HCT116 (cell line): ENCODE measurements at regions not wholly inside any gene's neighbourhood (a gene's known extent, or its start where the extent isn't known, plus 50 kb on each side); places are given as distances from the start of the nearest gene placed in this dataset.

Source experiments
- ATAC-seq: fragments of 200-7000 bp; cut with Tn5 transposase; 2 replicates; pipeline ENCODE4 v1.9.1; 2020; ENCODE audit warnings: mild to moderate bottlenecking, moderate library complexity
- BruUV-seq: library from RNA; stranded (reverse); fragments of 400-500 nt; replicated peaks from 2 replicates; lab custom pipeline; 2021; lab: Mats Ljungman, UMichigan
- CTCF ChIA-PET: fragments of 300-600 bp; sonication (Branson Sonifier 250); formaldehyde crosslinking; loops from one replicate; lab custom pipeline; 2021; ENCODE audit warnings: antibody characterized with exemption; lab: Charles Lee
- POLR2A ChIA-PET: fragments of 300-600, 350-600 bp; sonication (Branson Sonifier 250); formaldehyde crosslinking; loops from one replicate; lab custom pipeline; 2021; ENCODE audit warnings: antibody characterized with exemption; lab: Charles Lee
- RAD21 ChIA-PET, 2 experiments: fragments of 300-600 bp; sonication (Branson Sonifier 250); formaldehyde crosslinking; loops; one replicate each; lab custom pipeline; 2023; ENCODE audit warnings: low total read pairs in 2 of 2; ENCODE audit not compliant: uncharacterized antibody in 2 of 2, unreplicated experiment in 2 of 2, low non-redundant PET in 1 of 2; lab: Charles Lee
- DNase-seq: peaks from one replicate; pipeline ENCODE4 v3.0.0-alpha.2; 2010; ENCODE audit warnings: low read depth, low spot score
- H2AFZ ChIP-seq: fragments of 200-600 bp; shearing (Covaris generic), sonication (generic); 2 replicates; pipeline ENCODE4 v1.6.1; 2017; ENCODE audit warnings: low read depth, mixed run types, mixed read lengths, antibody characterized with exemption, low read length; ENCODE audit not compliant: poor library complexity, severe bottlenecking
- H3K27ac ChIP-seq: 2 replicates; pipeline ENCODE4 v1.5.1; 2012; ENCODE audit warnings: low read depth, low read length
- H3K27me3 ChIP-seq: fragments of 200-600 bp; sonication (generic); 2 replicates; pipeline ENCODE4 v1.6.1; 2016; ENCODE audit warnings: mixed run types, low read length, mixed read lengths; ENCODE audit not compliant: insufficient read depth
- H3K36me3 ChIP-seq, 2 experiments: fragments of 200-500 bp in 1 of 2; fragments of 200-600 bp in 1 of 2; sonication (Bioruptor generic) in 1 of 2; sonication (generic) in 1 of 2; 2 replicates each; pipeline versions ENCODE4 v1.5.1 to v1.6.1; 2014 to 2016; ENCODE audit warnings: low read length in 2 of 2, inconsistent platforms in 1 of 2, mixed read lengths in 1 of 2, mixed run types in 1 of 2; ENCODE audit not compliant: insufficient read depth in 2 of 2, control insufficient read depth in 1 of 2
- H3K4me1 ChIP-seq, 2 experiments: fragments of 200-600 bp in 1 of 2; sonication (generic) in 1 of 2; 2 replicates each; pipeline versions ENCODE4 v1.5.1 to v1.6.1; 2012 to 2017; ENCODE audit warnings: low read length in 2 of 2, inconsistent platforms in 1 of 2, mild to moderate bottlenecking in 1 of 2, mixed read lengths in 1 of 2, mixed run types in 1 of 2, moderate library complexity in 1 of 2; ENCODE audit not compliant: insufficient read depth in 2 of 2, control insufficient read depth in 1 of 2
- H3K4me2 ChIP-seq: fragments of 200-600 bp; sonication (generic); 2 replicates; pipeline ENCODE4 v1.6.1; 2017; ENCODE audit warnings: mixed run types, low read length, mixed read lengths
- H3K4me3 ChIP-seq, 2 experiments: fragments of 200-600 bp in 1 of 2; sonication (generic) in 1 of 2; replicated peaks in 1 of 2; 2 replicates each; pipeline ENCODE4 v1.5.1; 2011 to 2016; ENCODE audit warnings: low read length in 2 of 2, control low read depth in 1 of 2, low read depth in 1 of 2, mild to moderate bottlenecking in 1 of 2, mixed read lengths in 1 of 2, mixed run types in 1 of 2
- H3K79me2 ChIP-seq: fragments of 200-600 bp; sonication (generic); 2 replicates; pipeline ENCODE4 v1.6.1; 2017; ENCODE audit warnings: mild to moderate bottlenecking, mixed run types, low read length, moderate library complexity, mixed read lengths; ENCODE audit not compliant: insufficient read depth
- H3K9ac ChIP-seq: fragments of 200-600 bp; sonication (generic); 2 replicates; pipeline ENCODE4 v1.6.1; 2016; ENCODE audit warnings: low read length, mixed read lengths
- H3K9me2 ChIP-seq: fragments of 200-600 bp; sonication (generic), shearing (Covaris generic); 2 replicates; pipeline ENCODE4 v1.6.1; 2017; ENCODE audit warnings: mixed run types, mild to moderate bottlenecking, moderate library complexity; ENCODE audit not compliant: insufficient read depth
- H3K9me3 ChIP-seq, 2 experiments: fragments of 200-500 bp in 1 of 2; fragments of 200-600 bp in 1 of 2; sonication (Bioruptor generic) in 1 of 2; sonication (generic) in 1 of 2; 2 replicates each; pipeline ENCODE4 v1.6.1; 2014 to 2017; ENCODE audit warnings: low read length in 2 of 2, mixed read lengths in 2 of 2, inconsistent platforms in 1 of 2, low read depth in 1 of 2, mild to moderate bottlenecking in 1 of 2, mixed run types in 1 of 2, moderate library complexity in 1 of 2; ENCODE audit not compliant: control insufficient read depth in 1 of 2, insufficient read depth in 1 of 2
- H4K20me1 ChIP-seq: fragments of 200-600 bp; sonication (generic), shearing (Covaris generic); 2 replicates; pipeline ENCODE4 v1.6.1; 2017; ENCODE audit warnings: mixed run types, mild to moderate bottlenecking, moderate library complexity; ENCODE audit not compliant: insufficient read depth
- CBX3 ChIP-seq: IDR thresholded peaks from 2 replicates; pipeline ENCODE4 v1.6.1; 2012; ENCODE audit warnings: low read depth
- CEBPB ChIP-seq: IDR thresholded peaks from 2 replicates; pipeline ENCODE4 v1.6.1; 2012; ENCODE audit warnings: low read depth
- EZH2 ChIP-seq: fragments of 200-600 bp; sonication (generic); IDR thresholded peaks from 2 replicates; pipeline ENCODE4 v1.6.1; 2017; ENCODE audit warnings: antibody characterized with exemption, mixed run types
- FOSL1 ChIP-seq: IDR thresholded peaks from 2 replicates; pipeline ENCODE4 v1.6.1; 2012; ENCODE audit warnings: low read depth
- POLR2A ChIP-seq: IDR thresholded peaks from 2 replicates; pipeline ENCODE4 v1.7.0; 2011; ENCODE audit warnings: borderline replicate concordance; ENCODE audit not compliant: insufficient read depth, insufficient read length; ENCODE audit errors: extremely low read depth
- POLR2AphosphoS5 ChIP-seq: IDR thresholded peaks from 2 replicates; pipeline ENCODE4 v1.6.1; 2011; ENCODE audit warnings: mild to moderate bottlenecking, low read depth, low read length, moderate library complexity
- RAD21 ChIP-seq: IDR thresholded peaks from 2 replicates; pipeline ENCODE4 v1.6.1; 2012; ENCODE audit warnings: low read depth, mild to moderate bottlenecking
- SIN3A ChIP-seq: IDR thresholded peaks from 2 replicates; pipeline ENCODE4 v1.6.1; 2012; ENCODE audit warnings: low read depth
- SP1 ChIP-seq: IDR thresholded peaks from 2 replicates; pipeline ENCODE4 v1.6.1; 2012; ENCODE audit warnings: low read depth
- YY1 ChIP-seq: IDR thresholded peaks from 2 replicates; pipeline ENCODE4 v1.6.1; 2011; ENCODE audit warnings: low read length, low read depth, moderate library complexity, mild to moderate bottlenecking; ENCODE audit not compliant: insufficient replicate concordance; ENCODE audit errors: extremely low read depth
- ZFX ChIP-seq: fragments of 450-650 bp; IDR thresholded peaks from 2 replicates; pipeline ENCODE4 v1.6.1; 2017
- ZNF274 ChIP-seq: fragments of 200-500 bp; sonication (Bioruptor generic); IDR thresholded peaks from 2 replicates; pipeline ENCODE4 v1.6.1; 2014; ENCODE audit warnings: mild to moderate bottlenecking, low read depth, low read length, inconsistent platforms
- intact Hi-C: fragments of 100-400 bp; cut with micrococcal nuclease; formaldehyde crosslinking; loops from 2 replicates; pipeline ENCODE4 v1.10.0; 2022
- TF ChIP-seq, protein P1 (sequence below), 3 experiments: fragments of 200-600 bp in 1 of 3; sonication (generic) in 1 of 3; IDR thresholded peaks in 2 of 3; conservative IDR thresholded peaks in 1 of 3; 2 replicates each; pipeline ENCODE4 v1.5.1; 2012 to 2017; ENCODE audit warnings: low read depth in 2 of 3, low read length in 2 of 3, antibody characterized with exemption in 1 of 3, borderline replicate concordance in 1 of 3, control low read depth in 1 of 3, mild to moderate bottlenecking in 1 of 3, mixed read lengths in 1 of 3, mixed run types in 1 of 3, moderate library complexity in 1 of 3; ENCODE audit not compliant: insufficient read depth in 1 of 3
- TF ChIP-seq, protein P2 (sequence below): IDR thresholded peaks from 2 replicates; pipeline ENCODE4 v1.6.1; 2011; ENCODE audit warnings: mild to moderate bottlenecking, low read length, moderate library complexity; ENCODE audit not compliant: insufficient replicate concordance; ENCODE audit errors: extremely low read depth
- TF ChIP-seq, protein P3 (sequence below): IDR thresholded peaks from 2 replicates; pipeline ENCODE4 v1.6.1; 2012; ENCODE audit warnings: low read depth

DNA sequence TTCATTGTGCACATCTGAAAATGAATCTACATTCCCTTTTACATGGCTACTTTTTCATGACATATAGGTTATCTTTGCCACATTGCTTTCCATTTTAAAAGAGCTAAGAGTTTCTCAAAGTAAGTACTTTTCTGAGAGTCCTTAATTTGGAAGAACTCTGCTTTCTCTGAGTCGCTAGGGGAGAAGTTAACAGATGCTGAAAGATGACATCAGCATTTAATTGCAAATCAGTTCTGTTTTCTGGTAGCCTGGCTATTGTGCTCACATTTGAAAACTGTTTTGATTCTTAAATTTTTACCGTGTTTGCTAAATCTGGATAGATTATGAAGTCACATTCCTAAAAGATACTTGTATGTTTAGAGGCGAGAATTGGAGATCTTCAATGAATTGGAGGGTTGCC lies 107.7 kb upstream of the C1QTNF9B start:
- Histone ChIP-seq H3K9ac (no peak overlapping the region), H3K36me3 (no peaks in the 10 kb centered on the region), H3K9me2 (no peaks in the 10 kb centered on the region), H4K20me1 (no peaks in the 10 kb centered on the region)
- TF ChIP-seq RAD21 (no peak), CEBPB (no peak), SIN3A (no peak), SP1 (no peak), YY1 (no peak), EZH2 (no peak), ZNF274 (no peak), ZFX (no peak), FOSL1 (no peak), CBX3 (no peak), POLR2A (no peak), POLR2AphosphoS5 (no peak)
- TF ChIP-seq, protein P1, sequence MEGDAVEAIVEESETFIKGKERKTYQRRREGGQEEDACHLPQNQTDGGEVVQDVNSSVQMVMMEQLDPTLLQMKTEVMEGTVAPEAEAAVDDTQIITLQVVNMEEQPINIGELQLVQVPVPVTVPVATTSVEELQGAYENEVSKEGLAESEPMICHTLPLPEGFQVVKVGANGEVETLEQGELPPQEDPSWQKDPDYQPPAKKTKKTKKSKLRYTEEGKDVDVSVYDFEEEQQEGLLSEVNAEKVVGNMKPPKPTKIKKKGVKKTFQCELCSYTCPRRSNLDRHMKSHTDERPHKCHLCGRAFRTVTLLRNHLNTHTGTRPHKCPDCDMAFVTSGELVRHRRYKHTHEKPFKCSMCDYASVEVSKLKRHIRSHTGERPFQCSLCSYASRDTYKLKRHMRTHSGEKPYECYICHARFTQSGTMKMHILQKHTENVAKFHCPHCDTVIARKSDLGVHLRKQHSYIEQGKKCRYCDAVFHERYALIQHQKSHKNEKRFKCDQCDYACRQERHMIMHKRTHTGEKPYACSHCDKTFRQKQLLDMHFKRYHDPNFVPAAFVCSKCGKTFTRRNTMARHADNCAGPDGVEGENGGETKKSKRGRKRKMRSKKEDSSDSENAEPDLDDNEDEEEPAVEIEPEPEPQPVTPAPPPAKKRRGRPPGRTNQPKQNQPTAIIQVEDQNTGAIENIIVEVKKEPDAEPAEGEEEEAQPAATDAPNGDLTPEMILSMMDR (IDR thresholded peaks at IDR 0.05 in 2 of 3, conservative IDR thresholded peaks at IDR 0.05 in 1 of 3; ENCODE audit: borderline replicate concordance in 1 of 3, insufficient read depth in 1 of 3, low read depth in 2 of 3, low read length in 2 of 3) = no peak
- TF ChIP-seq, protein P2, sequence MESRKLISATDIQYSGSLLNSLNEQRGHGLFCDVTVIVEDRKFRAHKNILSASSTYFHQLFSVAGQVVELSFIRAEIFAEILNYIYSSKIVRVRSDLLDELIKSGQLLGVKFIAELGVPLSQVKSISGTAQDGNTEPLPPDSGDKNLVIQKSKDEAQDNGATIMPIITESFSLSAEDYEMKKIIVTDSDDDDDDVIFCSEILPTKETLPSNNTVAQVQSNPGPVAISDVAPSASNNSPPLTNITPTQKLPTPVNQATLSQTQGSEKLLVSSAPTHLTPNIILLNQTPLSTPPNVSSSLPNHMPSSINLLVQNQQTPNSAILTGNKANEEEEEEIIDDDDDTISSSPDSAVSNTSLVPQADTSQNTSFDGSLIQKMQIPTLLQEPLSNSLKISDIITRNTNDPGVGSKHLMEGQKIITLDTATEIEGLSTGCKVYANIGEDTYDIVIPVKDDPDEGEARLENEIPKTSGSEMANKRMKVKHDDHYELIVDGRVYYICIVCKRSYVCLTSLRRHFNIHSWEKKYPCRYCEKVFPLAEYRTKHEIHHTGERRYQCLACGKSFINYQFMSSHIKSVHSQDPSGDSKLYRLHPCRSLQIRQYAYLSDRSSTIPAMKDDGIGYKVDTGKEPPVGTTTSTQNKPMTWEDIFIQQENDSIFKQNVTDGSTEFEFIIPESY = no peak
- TF ChIP-seq, protein P3, sequence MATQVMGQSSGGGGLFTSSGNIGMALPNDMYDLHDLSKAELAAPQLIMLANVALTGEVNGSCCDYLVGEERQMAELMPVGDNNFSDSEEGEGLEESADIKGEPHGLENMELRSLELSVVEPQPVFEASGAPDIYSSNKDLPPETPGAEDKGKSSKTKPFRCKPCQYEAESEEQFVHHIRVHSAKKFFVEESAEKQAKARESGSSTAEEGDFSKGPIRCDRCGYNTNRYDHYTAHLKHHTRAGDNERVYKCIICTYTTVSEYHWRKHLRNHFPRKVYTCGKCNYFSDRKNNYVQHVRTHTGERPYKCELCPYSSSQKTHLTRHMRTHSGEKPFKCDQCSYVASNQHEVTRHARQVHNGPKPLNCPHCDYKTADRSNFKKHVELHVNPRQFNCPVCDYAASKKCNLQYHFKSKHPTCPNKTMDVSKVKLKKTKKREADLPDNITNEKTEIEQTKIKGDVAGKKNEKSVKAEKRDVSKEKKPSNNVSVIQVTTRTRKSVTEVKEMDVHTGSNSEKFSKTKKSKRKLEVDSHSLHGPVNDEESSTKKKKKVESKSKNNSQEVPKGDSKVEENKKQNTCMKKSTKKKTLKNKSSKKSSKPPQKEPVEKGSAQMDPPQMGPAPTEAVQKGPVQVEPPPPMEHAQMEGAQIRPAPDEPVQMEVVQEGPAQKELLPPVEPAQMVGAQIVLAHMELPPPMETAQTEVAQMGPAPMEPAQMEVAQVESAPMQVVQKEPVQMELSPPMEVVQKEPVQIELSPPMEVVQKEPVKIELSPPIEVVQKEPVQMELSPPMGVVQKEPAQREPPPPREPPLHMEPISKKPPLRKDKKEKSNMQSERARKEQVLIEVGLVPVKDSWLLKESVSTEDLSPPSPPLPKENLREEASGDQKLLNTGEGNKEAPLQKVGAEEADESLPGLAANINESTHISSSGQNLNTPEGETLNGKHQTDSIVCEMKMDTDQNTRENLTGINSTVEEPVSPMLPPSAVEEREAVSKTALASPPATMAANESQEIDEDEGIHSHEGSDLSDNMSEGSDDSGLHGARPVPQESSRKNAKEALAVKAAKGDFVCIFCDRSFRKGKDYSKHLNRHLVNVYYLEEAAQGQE = no peak
- TF ChIP-seq, all 23 proteins: peak for 0
- Histone ChIP-seq H2AFZ (no peak overlapping the region), H3K9me3 (no peaks in the 10 kb centered on the region), H3K4me1 (no peaks in the 10 kb centered on the region), H3K27me3 (no peaks in the 10 kb centered on the region), H3K79me2 (no peaks in the 10 kb centered on the region), H3K27ac (no peak overlapping the region), H3K4me3 (no peak overlapping the region), H3K4me2 (no peak overlapping the region)
- intact Hi-C loops = no loop called here
- ChIA-PET CTCF (no interaction called here), POLR2A (no interaction called here), RAD21 (no interaction called here)
- BruUV-seq = no TSS peak
- ATAC-seq (no peak), DNase-seq (no peak)
